Left renal pelvis (tissue), 4 donors: ENCODE measurements at regions not wholly inside any gene's neighbourhood (a gene's known extent, or its start where the extent isn't known, plus 50 kb on each side); places are given as distances from the start of the nearest gene placed in this dataset.

Source experiments
- DNase-seq, 4 donors: peaks; one replicate each; pipeline ENCODE4 v3.0.0-alpha.2; 2013; ENCODE audit warnings: low read depth in 4 of 4, low spot score in 3 of 4

DNA sequence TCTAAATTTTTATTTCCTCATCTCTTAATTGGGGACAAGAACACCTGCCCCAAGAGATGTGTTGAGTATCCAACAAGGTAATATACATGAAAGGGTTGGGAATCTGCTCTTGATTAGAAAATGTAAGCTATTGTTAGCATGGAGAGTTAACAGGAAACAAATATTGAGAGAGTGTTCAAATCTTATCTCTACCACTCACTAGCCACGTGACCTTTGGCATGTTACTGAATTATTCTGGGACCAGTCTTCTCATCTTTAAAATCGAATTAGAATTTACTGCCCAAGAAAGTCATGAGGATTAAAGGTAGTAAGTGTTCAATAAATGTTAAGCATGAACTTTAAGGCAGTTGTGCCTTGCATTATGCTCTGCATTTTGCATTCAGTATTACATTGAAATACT lies 184.7 kb downstream of the MID1IP1 start:
- no peak for DNase-seq

DNA sequence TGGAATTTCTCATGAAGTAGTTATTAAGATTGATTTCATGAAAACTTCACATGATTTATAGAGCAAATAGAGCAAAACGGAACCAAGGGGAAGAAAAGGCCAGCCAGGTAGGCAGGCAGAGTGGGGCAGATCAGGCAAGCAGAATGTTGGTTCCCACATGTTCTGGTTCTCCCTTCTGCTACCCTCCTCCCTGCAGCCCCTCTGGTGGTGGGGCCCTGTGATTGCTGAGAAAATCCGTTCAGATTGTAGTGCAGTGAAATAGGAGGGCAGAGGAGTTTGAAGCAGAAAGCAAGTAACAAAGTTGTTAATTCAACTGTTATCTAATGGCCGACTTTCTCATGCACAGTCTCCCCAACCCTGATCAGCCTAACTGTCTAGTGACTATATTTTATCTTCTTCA lies 185.3 kb downstream of the MID1IP1 start:
- DNase-seq, result no peak

DNA sequence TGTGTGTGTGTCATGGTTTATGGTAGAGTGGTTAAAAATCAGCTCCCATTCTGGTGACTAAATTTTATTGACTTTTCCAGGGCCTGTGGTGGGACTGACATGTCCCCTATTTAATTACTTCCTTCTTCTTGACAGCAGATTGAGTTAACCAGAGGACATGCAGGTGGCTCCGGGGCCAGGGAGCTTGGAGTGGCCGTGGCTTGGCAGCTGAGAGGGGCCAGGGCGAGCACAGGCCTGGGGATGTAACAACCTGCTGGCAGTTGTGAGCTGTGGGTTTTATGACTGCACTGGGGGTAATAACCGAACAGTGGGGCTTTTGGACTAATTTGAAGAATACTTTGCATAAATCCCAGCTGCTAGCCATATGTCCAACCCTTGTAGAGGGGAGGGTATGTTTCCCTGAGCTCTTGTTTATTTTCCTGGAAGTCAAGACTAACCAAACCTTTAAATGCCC lies 186.0 kb downstream of the MID1IP1 start:
- no peak for DNase-seq

DNA sequence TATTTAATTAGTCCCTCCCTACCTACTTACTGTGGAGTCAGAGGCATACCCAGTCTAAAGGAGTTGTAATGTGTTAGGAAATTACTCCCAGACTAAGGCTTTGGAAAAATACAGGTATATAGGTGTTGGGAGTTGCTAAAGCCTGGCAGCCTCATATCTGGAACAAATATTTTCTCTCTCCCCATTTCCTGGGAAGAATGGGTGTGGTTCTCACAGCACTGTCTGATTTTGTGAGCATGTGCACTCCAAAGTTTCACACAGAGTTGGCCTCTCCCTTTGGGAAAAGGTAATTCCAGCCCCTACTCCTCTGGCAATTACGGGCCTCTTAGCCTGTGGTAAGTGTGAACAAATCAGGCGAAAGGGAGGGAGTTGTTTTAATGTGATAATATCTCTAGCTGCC lies 187.0 kb downstream of the MID1IP1 start:
- DNase-seq, result no peak

DNA sequence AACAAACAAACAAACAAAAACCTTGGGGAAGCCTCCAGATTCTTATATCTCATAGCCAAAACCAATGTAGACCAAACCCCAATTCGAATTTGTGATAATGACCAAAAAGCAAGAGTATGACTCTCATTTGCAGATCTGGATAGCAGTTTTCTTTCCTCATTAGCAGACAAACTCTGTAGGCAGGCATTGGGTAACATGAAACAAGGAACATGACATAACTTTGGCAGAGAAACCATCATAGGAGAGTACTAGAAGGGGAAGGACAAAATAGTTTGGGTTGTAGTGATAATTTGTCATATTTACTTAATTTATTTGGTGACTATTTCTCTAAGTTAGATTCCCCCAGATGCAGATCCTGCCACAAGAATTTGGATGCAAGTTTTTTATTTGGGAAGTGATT lies 187.8 kb downstream of the MID1IP1 start:
- DNase-seq, result no peak

DNA sequence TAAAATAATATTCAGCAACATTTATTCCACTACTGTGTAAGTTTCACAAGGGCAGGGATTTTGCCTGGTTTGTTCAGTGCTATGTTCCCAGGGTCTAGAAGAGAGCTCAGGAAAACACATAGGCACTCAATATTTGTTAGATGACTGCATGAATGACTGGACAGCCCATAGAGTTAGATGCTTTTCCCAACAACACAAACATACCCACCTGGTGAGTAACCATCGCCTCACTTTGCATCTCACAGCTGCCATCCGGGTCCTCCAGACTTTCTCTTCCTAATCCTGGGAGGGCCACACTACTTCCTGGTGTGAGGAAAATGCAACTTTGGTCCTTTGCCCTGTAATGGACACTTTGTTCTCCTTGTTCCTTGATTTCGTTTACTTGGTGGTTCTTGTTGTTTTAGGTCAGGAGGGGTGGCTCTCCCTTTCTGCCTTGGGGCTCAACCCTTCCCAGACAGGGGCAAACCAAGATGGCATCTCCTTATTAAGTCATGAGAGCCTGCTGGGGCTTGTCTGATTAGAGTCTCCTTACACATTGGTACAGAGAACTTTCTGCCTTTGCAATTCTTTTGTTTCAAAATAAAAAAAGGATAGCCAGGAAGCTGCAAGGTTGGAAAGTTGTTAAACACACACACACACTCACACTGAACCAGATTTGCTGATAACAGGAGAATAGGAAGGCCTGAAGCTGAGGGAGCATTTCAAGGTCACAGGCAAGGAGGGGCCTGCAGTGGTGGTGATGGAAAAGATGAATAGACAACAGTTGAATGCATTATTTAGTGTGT lies 190.6 kb downstream of the MID1IP1 start:
- DNase-seq, result no peak

DNA sequence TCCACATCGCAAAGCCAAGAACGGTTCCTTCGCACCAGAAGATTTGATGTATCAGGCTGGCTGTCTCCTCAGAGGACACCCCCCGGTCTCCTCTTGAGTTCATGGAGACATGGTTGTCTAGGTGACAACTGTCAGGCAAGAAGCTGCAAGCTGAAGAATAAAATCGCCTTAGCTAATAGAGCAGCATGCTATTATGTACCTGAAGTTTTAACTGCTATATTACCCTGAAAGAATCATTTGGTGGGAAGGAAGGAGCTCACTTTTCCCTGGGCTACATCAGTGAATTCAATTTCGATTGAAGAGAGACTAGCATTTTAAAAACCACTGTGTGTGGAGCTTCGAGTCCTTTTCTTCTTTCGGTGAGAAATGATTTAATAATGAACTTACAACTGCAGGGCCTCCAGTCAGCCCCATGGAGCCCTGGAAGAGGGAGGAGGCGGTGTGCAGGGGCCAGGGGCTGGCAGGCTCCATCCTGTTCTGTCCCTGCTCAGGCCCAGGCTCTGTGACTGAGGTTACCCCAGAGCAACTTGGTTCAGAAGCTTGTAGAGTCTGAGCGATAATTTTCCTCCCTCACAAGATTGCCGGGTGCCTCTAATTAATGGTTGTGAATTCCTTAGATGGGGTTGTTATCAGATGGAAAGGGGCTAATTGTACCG lies 191.3 kb downstream of the MID1IP1 start:
- DNase-seq, result no peak

DNA sequence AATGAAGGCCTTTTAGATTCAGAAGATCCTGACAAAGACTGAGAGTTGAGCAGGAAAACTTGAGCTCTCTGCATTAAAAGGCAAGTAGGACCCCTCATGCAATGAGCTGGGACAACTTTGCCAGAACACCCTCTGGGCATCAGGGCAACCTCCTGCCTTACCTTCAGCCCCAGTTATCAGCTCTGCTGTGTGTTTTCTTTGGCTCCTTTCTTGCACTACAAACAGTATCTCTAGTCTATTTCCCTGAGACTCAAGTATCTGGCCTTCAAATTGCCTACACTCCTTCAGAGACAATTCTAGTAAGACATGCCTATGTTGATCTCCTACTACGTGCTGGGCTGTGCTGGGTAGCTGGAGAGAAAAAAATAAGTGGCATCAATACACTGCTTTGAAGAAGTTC lies 192.2 kb downstream of the MID1IP1 start:
- DNase-seq, result no peak

DNA sequence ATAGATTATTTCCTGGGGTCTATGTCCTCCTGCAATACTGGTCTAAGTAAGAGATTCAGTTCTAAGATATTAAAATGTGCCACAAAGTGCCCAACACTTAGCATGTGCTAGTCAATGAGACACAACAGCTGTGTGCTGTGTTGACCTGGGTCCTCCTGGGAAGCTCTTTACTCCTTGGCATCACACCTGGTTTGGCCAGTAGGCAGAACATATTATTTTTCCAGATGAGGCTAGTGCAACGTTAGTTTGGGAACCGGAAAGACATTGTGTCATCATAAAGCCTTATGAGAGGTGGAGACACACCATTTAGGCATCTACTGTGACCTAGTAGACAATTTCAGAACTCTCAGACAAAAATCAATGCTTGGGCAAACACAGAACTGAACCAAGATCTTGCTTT lies 197.8 kb downstream of the MID1IP1 start:
- DNase-seq, result no peak

DNA sequence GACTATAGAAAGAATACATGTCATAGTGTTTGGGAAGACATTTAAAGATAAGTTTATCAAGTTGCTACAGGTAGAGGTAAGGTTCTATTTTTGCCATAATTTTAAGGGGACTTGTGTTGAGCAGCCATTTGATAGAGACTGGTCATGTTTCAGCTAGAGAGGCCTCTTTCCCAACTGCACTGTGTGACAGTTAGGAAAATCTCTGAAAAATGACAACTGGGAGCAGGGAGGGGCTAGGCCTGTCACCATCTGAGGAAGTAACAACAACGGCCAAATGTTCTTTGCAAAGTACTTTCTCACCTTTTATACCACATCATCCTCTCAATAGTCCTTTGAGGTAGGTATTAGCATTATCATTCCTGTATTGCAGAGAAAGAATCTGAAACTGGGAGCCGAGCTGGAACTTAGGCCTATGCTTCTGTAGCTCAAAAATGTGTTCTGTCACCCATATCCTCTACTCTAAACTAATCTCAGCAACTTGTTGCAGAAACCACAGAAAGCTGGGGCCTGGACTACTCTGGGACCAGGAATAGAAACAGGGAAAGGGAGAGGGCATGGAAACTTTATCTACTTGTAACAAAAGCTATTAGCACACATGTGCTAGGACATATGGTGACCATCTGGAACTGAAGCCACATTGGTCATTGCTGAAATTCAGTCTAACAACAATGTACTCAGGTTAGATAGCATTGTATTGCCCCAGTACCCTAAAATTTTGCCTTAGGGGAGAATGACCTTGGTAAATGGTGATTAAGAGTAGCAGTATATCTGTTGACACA lies 198.9 kb downstream of the MID1IP1 start:
- no peak for DNase-seq

DNA sequence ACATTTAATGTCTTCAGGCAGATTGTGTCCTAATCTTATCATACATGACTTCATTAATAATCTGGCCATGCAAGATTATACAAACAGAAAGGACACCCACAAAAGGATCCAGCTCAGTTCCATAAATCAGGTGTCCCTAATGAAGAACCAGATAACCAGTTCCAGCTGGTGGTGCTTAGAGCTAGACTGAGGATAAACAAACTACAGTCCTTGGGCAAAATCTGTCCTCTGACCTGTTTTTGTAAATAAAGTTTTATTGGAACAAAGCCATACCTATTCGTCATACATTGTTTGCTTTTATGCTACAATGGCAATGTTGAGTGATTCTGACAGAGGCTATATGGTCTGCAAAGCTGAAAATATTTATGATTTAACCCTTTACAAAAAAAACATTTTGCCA lies 199.5 kb downstream of the MID1IP1 start:
- DNase-seq, result no peak

DNA sequence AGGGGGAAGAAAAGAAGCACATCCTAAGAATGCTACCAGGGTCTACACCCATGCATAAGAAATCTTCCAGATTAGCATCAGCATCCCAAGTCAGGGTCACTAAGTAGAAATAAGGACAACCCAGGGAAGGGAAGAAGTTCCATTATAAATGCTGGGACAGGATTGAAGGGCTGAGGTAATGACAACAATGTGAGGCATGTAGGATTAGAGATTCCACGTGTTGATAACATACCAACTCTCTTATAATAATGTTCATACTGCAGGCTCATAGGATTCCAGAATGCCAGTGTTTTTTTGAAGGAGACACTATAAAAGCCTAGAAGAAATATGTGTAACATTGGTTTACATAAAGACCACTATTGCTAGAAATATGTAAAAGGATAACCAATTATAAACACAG lies 201.2 kb downstream of the MID1IP1 start:
- no peak for DNase-seq

DNA sequence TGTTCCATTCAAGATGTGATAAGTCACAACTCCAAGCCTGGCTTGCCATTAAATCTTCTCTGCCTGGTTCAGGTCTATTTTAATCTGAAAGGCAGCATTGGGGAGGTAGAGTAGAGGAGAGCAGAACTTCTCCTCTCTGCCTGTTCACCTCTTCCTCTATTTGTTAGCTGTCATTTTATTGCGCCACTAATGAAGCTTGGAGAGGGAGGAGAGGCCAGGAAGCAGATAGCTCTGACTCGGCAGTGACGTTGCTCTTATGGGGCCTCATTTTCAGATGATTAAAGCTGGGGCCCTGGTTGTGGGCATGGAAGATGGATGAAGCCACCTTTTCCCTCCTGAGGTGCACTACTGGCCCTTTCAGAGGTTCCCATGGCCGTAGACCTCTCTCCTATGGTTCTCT lies 207.3 kb downstream of the MID1IP1 start:
- DNase-seq, result no peak

DNA sequence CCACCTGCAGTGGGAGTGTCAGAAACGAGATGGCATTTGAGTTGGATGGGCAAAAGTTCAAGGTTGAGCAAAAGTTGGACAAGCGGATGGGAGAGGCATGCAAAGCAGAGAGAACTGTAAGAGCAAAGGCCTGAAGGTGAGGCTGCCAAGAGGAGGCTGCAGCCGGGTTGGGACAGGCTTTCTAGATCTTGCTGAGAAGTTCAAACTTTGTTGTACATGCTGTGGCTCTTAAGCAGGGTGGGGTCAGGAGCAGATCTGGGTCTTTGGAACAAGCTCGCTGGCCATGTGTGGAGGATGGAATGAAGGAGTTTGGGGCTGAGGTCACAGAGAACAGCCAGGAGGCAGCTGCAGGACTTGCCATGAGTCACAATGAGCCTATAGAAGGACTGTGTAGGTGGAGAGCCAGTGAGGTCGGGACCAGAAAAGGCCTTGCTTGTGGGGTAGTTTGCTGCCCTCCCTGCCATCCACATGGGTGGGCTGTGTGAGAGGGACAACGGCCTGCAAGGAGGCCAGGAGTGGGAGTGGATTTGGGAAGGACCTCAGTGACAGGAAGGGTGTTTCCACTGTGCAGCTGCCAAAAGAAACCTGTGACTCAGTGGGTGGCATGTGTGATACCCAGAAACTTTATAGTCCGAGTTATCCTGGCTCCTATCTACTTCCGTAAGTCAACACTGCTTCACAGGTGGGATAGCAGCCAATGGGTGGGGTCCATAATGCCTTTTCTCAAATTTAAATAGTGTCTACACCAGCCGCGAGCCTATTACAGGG lies 210.4 kb downstream of the MID1IP1 start:
- DNase-seq, result no peak

DNA sequence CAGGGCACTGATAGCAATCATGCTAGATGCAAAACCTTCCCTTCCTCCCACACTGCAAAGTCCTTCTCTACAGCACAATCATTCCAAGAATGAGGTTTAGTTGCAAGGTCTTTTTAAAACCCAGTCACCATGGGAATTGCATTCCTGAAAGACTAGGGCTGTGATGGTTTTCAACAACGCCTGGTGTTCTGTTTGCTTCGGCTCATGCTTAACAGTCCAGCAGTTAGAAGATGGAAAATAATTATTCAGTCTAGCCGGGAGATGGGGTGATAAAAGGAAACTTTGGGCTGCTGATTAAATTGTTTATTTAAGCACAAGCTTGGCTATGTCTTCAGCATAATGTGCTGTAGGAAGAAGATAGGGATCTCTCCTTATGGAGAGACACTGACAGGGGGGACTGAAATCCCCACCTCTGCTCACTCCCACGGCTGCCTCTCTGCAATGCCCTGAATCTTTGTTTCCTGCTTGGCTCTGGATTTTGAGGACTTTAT lies 211.4 kb downstream of the MID1IP1 start:
- no peak for DNase-seq

DNA sequence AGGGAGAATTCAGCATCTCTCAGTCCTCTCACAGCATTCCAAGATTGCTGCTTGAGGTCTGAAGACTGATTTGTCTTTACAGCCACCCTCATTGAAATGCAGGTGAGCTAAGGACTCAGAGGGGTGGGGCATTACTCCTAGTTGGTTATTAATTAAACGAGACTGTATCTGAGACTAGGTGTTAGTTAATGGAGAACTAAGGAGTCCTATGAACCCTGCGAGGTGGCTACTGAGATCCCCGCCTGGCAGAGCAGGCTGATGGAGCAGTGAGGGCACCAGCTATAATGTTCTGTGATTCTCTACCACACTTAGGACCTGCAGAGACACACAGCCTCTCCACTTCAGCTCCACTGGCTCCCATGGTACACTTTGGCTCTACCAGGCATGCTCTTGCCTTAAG lies 215.3 kb downstream of the MID1IP1 start:
- no peak for DNase-seq

DNA sequence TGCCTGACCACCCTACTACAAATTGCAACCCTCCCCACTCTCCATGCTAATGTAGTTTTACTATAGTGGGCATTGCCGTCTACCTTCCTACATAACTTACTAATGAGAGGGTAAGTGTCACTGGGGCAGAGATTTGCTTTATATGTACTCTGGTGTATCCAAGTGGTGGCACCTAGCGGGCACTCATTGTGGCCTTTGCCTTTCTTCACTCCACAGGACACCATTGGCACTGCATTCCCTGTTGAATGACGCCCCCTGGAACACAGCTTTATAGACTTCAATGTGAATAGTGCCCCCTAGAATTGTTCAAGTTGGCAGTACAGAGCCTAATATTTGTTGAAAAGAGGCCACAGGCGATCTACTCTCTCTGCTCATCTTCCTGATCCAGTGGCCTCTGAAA lies 215.8 kb downstream of the MID1IP1 start:
- DNase-seq, result no peak

DNA sequence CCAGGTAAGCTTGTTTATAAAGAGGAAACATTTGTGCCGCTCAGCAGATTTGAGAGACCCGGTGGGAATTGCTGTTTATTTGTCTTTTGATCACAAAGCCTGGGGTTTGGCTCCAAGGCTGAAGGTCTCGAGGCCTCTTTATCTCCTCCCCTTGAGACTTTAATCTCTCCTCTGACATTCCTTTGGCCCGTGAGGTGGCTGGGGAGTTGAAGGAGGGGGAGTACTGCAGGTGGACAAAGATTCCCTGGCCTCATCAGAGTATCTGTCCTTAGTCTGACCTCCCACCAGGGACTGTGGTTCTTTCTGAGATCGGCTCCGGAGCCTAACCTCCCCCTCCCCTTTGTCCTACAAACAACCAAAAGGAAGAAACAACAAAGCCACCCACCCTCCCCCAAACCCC lies 216.5 kb downstream of the MID1IP1 start:
- no peak for DNase-seq

DNA sequence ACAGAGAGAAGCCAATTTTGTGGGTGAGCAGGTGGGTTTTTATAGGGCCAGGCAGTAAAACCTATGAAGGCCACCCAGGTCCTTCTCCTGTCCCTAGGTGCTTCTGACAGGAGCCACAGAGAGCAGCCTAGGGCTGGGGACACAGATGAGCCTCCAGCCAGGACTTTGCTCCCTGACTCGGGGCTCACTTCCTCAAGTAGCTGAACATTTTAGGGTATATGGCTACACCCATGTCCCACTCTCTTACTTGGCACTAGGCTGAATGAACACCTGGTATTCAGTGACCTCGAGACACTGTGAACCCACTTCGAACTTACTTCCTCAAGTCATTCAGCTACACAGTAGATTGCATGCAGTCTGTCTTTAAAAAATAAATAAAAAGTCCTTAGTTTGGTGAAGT lies 217.3 kb downstream of the MID1IP1 start:
- no peak for DNase-seq

DNA sequence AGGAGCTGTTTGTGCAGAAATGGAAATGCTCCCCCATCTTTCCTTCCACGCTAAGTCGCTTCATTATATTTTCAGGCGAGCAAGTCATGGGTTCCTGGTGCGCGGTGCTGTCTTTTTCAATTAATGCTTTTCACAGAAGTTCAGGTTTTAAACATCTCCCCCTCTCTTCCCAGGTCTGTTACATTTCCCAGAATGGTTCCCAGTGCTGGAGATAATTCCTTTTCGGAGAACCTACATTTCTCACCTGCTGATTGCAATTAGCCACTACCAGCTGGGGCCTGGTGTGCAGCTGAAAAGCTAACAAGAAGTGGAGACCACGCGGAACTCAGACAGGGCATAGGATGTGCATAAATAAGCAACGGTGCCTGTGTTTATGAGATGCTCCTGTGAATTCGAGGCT lies 217.8 kb downstream of the MID1IP1 start:
- DNase-seq, result no peak
